ENCODE measurements at regions not wholly inside any gene's neighbourhood (a gene's known extent, or its start where the extent isn't known, plus 50 kb on each side); places are given as distances from the start of the nearest gene placed in this dataset.
"Not testable (repeated sequence)": the region's sequence is repeated elsewhere in the genome, so short reads cannot be mapped to it uniquely, and the experiment has no call there.

- no peak for DNase-seq
Measured at GRCh38 chr5:148708854-148709253, 54.5 kb upstream of the HTR4 start.

- no peak for DNase-seq
Measured at GRCh38 chr5:148711961-148712360, 57.6 kb upstream of the HTR4 start.

GRCh38 chr5:148713735-148714508 is 59.6 kb upstream of the HTR4 start:
- DNase-seq = no peak

DNA sequence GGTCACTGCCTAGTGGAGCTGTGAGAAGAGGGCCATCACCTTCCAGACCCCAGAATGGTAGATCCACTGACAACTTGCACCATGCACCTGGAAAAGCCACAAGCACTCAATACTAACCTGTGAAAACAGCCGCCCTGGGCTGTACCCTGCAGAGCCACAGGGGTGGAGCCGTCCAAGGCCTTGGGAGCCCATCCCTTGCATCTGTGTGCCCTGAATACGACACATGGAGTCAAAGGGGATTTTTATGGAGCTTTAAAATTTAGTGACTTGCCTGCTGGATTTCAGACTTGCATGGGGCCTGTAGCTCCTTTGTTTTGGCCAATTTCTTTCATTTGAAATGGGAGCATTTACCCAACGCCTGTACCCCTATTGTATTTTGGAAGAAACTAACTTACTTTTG is 62.4 kb upstream of the HTR4 start:
- DNase-seq = no peak

- no peak for DNase-seq
Measured at GRCh38 chr5:148717668-148718067, 63.3 kb upstream of the HTR4 start.

GRCh38 chr5:148719605-148720004 is 65.3 kb upstream of the HTR4 start:
- DNase-seq = no peak

DNA sequence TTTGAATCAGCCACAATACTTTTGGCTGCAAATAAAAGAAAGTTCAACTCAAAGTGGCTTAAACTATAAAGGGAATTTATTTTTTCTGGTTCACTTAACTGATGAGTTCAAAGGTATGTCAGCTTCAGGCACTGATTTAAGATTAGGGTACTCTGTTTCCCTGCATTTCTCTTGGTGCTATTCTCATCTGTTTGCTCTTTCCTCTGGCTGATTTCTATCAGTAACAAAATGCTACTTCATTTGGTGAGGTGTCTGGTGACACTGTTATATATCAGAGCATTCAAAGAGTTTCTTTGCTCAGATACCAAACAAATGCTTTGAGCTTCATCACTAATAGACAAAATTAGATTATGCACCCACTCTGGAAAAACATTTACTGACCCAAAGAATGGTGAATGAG is 65.9 kb upstream of the HTR4 start:
- no peak for DNase-seq

DNA sequence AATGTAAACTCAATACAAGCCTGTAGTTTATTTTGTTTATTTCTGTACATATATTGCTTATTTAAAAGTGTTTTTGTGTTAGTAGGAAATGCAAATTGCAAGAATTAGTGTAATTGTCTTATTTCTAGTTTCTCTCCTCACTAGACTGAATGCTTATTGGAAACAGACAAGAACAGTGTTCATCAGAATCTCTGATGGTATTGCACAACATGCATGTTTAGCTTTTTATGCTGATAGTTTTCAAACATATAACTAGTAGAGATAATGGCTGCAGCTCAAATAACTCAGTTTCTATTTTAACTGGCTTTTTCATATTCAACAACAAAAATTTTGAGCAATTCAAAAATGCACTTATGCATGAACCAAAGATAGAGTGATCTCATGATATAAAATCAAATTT is 68.8 kb upstream of the HTR4 start:
- no peak for DNase-seq

DNA sequence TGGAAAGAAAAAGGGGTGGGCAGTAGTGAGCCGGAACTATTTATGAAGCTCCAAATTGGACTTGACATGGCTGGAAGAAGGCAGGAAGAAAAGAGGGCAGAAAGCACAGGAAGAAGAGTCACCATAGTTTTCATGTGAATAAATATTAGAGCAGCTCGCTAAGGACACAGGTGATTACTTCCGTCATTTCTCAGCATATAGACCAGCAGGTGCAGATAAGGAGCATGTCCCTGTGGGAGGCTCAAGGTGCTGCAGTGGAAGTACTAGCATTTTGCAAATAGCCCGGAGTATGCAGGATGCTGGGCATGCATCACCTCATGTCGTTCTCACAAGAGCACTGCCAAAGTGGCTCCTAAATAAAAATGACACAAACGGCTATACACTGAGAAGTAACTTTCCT is 71.3 kb upstream of the HTR4 start:
- DNase-seq = no peak

GRCh38 chr5:148729182-148729581 is 74.9 kb upstream of the HTR4 start:
- no peak for DNase-seq

GRCh38 chr5:148730270-148730669 is 75.9 kb upstream of the HTR4 start:
- DNase-seq = no peak

- DNase-seq = peak; percentile 71 to 82
Measured at GRCh38 chr5:148730942-148731898, 76.9 kb upstream of the HTR4 start.

DNA sequence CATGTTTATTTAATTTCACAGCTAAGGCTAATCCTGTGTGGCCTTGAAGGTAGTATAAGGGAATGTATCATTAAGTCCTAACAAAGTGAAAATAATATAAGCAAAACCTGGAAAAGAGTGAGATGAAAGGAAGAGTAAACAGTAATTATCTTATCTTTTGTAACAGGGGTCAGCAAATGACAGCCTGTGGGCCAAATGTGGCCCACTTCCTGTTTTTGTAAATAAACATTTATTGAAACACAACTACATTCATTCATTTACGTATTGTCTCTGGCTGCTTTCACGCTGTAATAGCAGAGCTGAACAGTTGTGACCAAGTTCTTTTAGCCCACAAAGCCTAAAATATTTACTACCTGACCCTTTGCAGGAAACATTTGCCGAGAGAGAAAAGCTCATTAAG is 78.4 kb upstream of the HTR4 start:
- no peak for DNase-seq

DNA sequence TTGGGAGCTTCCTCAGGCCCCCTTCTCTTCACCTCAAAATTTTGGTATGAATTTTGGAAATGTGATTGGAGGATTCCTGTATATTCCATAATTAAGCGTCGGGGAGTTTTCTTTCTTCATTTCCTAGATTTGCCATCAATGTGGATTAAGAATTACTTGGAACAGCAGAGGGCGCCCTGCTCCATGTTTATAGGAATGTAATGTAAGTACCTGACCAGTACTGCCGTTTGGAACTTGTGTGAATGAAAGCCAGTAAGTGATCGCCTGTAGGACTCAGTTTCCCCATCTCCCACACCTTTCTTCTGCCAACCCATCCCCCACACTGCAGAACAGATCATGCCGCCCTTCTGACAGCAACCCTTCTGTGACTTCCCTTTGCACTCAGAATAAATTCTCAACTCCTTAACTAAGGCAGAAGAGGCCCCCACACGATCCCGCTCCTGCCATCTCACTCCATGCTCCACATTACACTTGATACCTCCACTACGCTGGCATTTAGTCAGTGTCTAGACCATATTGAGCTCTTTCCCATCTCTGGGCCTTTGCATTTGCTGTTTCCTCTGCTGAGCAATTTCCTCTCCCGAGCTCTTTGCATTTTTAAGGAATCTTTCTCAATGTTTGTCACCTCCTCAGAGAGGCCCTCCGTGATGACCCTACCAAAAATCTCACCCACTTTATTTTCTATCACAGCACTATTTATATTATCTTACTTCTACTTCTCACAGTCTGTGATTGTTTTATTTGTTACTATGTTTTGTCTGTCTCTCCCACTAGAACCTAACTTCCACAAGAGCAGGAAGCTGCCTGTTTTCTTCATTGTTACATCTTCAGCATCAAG is 79.5 kb upstream of the HTR4 start:
- peak; percentile 67 to 71 for DNase-seq

GRCh38 chr5:148734518-148734917 is 80.2 kb upstream of the HTR4 start:
- no peak for DNase-seq

- DNase-seq = no peak
Measured at GRCh38 chr5:148735301-148735835, 81.0 kb upstream of the HTR4 start.

DNA sequence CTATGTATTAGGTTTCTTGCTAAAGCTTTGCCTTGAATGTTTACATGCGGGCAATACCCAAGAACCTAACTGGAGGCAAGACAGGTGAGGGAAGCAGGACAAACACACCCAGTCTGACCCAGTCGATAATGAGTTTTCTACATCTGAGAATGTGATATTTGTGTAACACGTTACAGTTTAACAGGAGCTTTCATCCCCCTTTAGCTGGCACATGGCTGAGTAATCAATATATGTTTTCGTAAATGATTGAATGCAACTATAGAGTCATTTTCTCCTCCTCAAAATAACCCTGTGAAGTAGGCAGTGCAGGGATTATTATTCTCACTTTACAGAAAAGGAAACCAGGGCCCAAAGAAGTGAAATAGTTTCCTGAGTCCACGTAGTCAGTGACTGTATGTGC is 84.7 kb upstream of the HTR4 start:
- DNase-seq = no peak

DNA sequence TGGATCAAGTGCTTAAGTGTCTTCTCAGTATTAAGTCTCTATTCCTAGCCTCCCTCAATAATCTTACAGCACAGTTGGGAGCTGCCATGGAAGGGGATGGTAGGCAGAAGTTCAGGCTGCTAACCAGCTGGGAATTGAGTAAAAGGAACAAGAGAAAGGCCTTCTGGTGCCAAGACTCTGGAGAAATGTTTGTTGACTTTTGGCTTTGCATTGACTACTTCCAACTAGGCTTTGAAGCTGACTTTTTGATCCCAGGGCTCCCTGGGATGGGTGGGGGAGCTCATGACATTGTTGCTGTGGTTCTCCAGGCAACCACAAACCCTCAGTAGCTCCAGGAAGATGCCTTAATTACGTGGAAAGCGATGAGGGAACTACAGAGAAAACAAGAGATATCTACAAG is 85.2 kb upstream of the HTR4 start:
- no peak for DNase-seq

DNA sequence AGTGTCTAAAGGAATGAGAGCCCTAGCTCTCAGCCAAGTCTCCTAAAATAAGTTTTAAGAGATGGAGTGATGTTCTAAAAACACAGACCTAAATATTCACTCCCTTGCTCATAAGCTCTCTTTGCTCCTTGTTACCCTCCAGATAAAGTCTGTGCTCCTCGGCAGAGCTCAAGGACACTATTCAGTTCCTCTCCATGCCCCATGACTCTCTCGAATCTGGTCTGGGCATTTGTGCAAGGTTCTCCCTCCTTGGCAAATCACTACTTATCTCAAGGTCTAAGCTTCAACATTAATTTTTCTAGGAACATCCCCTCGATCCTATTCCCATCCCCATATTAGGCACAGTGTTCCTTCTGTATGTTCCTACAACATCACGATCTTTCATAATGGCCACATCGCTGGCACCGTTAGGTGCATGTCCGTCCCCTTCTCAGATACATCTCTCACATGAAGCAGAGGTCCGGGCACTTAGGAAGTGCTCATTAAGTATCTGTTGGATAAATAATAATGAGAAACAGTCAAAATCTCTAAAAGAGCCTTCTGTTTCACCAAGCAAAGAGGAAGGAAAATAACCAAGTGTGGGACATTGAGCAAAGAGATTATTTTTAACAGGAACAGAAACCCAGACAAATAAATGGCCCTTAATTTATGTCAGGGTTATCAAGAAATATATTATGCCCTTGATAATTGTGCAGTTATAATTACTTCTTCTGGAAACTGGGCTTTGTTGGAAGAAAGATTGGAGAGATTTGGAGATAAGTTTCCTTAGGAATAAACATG is 85.9 kb upstream of the HTR4 start:
- DNase-seq = no peak

- peak in 1 of 2 donors; percentile 54 for DNase-seq
Measured at GRCh38 chr5:148740966-148741742, 85.3 kb upstream of the ADRB2 start.

GRCh38 chr5:148741766-148742165 is 84.6 kb upstream of the ADRB2 start:
- DNase-seq = not testable (repeated sequence)

Data from CD4-positive, alpha-beta T cell treated with Interleukin-4 for 1 hour (primary cell).